ENCODE measurements at regions not wholly inside any gene's neighbourhood (a gene's known extent, or its start where the extent isn't known, plus 50 kb on each side); places are given as distances from the start of the nearest gene placed in this dataset.

- DNase-seq: no peak
Observed at GRCh38 chr2:172658945-172659344, 76.7 kb upstream of the RAPGEF4 start.

GRCh38 chr2:172662099-172662498 is 73.5 kb upstream of the RAPGEF4 start:
- DNase-seq: no peak

- DNase-seq: no peak
Observed at GRCh38 chr2:172664766-172665165, 70.9 kb upstream of the RAPGEF4 start.

- no peak for DNase-seq
Observed at GRCh38 chr2:172667581-172668325, 67.9 kb upstream of the RAPGEF4 start.

- no peak for DNase-seq
Observed at GRCh38 chr2:172671501-172671900, 64.1 kb upstream of the RAPGEF4 start.

- DNase-seq: no peak
Observed at GRCh38 chr2:172672114-172672513, 63.5 kb upstream of the RAPGEF4 start.

GRCh38 chr2:172673056-172673683 is 62.5 kb upstream of the RAPGEF4 start:
- DNase-seq: no peak

- DNase-seq: peak in 5 of 51 donors; percentile 1 to 33 (median 2)
Observed at GRCh38 chr2:172674034-172674967, 61.3 kb upstream of the RAPGEF4 start.

- no peak for DNase-seq
Observed at GRCh38 chr2:172674968-172675303, 60.7 kb upstream of the RAPGEF4 start.

GRCh38 chr2:172677363-172677762 is 58.3 kb upstream of the RAPGEF4 start:
- DNase-seq: no peak

- no peak for DNase-seq
Observed at GRCh38 chr2:172680436-172681068, 55.1 kb upstream of the RAPGEF4 start.

GRCh38 chr2:172685467-172685866 is 50.2 kb upstream of the RAPGEF4 start:
- no peak for DNase-seq

Measured in hypothalamus (tissue), 51 donors.